ENCODE measurements at regions not wholly inside any gene's neighbourhood (a gene's known extent, or its start where the extent isn't known, plus 50 kb on each side); places are given as distances from the start of the nearest gene placed in this dataset.

- TF ChIP-seq CTCF (IDR thresholded peaks at IDR 0.05) (no peak), POLR2A (IDR thresholded peaks at IDR 0.05) (no peak), POLR2AphosphoS5 (IDR thresholded peaks at IDR 0.05) (no peak)
Measured at GRCh38 chr16:35734728-35735402, 2275.5 kb downstream of the TP53TG3F start.

All from sigmoid colon (tissue), 4 donors.